A673 (cell line): ENCODE measurements at regions not wholly inside any gene's neighbourhood (a gene's known extent, or its start where the extent isn't known, plus 50 kb on each side); places are given as distances from the start of the nearest gene placed in this dataset.

Source experiments
- CTCF ChIP-seq: fragments of 300-800, 200-600 bp; sonication (generic); conservative IDR thresholded peaks from 2 replicates; pipeline ENCODE4 v1.5.1; 2017; ENCODE audit warnings: low read depth, mild to moderate bottlenecking, antibody characterized with exemption, low read length, moderate library complexity, mixed read lengths
- EZH2 ChIP-seq: fragments of 200-600 bp; sonication (generic); IDR thresholded peaks from 2 replicates; pipeline ENCODE4 v1.6.1; 2017; ENCODE audit warnings: borderline replicate concordance, low read depth, mild to moderate bottlenecking, mixed read lengths, antibody characterized with exemption, low read length; ENCODE audit not compliant: poor library complexity, severe bottlenecking

- TF ChIP-seq CTCF (no peak), EZH2 (no peak)
Measured at GRCh38 chr14:59061292-59061691, 127.2 kb upstream of the DAAM1 start.
